Mucosa of stomach (tissue), 1 donor: ENCODE measurements at regions not wholly inside any gene's neighbourhood (a gene's known extent, or its start where the extent isn't known, plus 50 kb on each side); places are given as distances from the start of the nearest gene placed in this dataset.

Experiments used
- H3K27me3 ChIP-seq: one replicate; pipeline ENCODE4 v1.7.0; 2013; ENCODE audit warnings: mild to moderate bottlenecking, low read length; ENCODE audit not compliant: control insufficient read depth, insufficient read depth
- H3K36me3 ChIP-seq: one replicate; pipeline ENCODE4 v1.7.0; 2013; ENCODE audit warnings: low read length; ENCODE audit not compliant: control insufficient read depth, insufficient read depth
- H3K4me1 ChIP-seq: one replicate; pipeline ENCODE4 v1.7.0; 2013; ENCODE audit warnings: mild to moderate bottlenecking, low read length; ENCODE audit not compliant: control insufficient read depth, insufficient read depth
- H3K4me3 ChIP-seq: one replicate; pipeline ENCODE4 v1.7.0; 2013; ENCODE audit warnings: low read length
- H3K9ac ChIP-seq: one replicate; pipeline ENCODE4 v1.7.0; 2013; ENCODE audit warnings: mild to moderate bottlenecking, low read length, moderate library complexity
- H3K9me3 ChIP-seq: one replicate; pipeline ENCODE4 v1.7.0; 2013; ENCODE audit warnings: mild to moderate bottlenecking, low read length, moderate library complexity; ENCODE audit not compliant: control insufficient read depth
- donor health status: Pancreatic carcinoma.

DNA sequence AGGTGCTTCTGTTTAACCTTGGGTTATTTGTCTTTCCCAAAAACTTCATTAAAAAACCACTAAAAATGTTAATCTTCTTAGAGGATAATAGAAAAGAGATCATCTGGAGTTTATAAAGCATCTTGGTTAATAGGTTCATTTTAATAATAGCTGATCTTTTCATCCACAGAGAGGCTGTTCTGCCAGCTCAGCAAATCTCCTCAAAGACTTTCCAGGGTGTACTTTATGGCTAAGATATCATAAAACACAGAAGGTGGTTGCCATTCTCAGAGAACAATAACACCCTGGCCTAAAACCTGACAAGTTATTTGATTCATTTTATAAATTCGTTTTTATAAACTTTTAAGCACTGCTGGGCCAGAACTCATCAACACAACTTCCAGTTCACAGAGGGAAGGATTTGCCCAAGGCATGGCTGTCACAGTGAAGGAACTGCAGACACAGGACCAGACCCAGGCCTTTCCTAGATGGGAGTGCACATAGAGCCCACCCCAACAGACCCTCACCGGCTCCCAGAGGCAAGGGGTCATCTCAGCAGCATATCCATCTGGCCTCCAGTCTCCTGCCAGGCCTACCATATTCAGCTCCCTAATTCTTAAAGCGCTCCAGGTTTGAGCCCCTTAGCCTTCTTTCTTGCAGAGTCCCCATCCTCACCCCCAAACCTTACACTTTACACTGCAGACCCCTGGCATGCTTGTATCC, 203.4 kb upstream of the RAB6C start:
- Histone ChIP-seq H3K4me1 (no peaks in the 10 kb centered on the region), H3K9me3 (no peaks in the 10 kb centered on the region), H3K4me3 (no peak overlapping the region), H3K9ac (no peak overlapping the region), H3K36me3 (no peaks in the 10 kb centered on the region), H3K27me3 (no peaks in the 10 kb centered on the region)

DNA sequence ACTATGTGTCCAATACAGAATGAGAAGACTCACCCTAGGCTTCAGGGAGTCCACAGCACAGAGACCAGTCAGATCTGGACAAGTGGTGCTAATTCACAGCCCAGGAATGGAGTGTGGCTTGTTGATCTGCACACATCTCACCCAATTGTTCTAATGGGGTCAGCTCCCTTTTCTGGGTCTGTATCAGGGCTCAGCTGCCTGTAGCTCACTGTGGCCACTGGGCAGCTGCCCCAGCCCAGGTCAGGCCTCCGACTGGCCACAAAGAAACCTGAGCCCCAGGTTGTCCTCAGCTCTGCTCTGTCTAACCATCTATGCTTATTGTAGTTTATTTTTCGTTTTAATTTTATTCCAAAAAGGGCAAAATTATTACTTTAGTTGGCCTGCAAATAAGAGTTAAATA, 202.3 kb upstream of the RAB6C start:
- H3K4me3 ChIP-seq = no peak overlapping the region
- H3K9me3 ChIP-seq = no peaks in the 10 kb centered on the region
- no peak overlapping the region for H3K9ac ChIP-seq
- no peaks in the 10 kb centered on the region for H3K36me3 ChIP-seq
- H3K4me1 ChIP-seq = no peaks in the 10 kb centered on the region
- H3K27me3 ChIP-seq = no peaks in the 10 kb centered on the region

DNA sequence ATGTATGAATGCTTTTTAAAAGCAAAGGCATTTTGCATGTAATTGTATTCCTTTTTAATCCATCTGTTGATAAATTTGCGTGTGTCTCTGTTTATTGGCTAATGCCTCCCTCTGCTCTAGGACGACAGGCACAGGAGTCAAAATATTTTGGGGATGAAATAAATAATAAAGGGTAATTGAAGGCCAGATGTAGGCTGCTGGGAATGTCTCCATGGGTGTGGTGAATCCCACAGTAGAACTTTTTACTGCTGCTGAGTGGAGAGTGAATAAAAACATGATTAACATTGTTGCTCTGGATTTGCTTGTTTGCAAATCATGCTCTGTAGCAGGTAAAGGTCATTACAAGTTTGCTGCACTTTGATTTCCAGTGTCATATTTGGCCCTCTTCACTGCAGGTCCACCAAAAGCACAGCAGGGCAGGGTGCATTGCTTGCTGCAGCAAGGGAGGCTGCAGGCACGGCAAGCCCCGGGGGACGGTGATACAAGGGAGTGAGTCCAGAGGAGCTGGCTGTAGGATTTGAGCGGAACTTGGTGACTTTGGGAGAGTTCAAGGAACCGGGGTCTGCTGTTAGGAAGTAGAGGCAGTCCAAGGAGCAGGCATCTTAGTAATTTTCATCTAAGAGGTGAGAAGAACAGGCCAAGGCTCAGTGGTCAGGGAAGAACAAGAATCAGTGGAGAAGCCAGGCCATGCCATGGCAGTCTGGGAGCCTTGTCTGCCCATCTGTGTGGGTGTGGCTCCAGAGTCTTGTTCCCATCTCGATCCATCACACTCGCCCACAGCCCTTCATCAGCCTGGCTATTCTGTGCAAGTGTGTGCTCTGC, 201.5 kb upstream of the RAB6C start:
- Histone ChIP-seq H3K36me3 (no peaks in the 10 kb centered on the region), H3K9me3 (no peaks in the 10 kb centered on the region), H3K4me1 (no peaks in the 10 kb centered on the region), H3K4me3 (no peak overlapping the region), H3K27me3 (no peaks in the 10 kb centered on the region), H3K9ac (no peak overlapping the region)

DNA sequence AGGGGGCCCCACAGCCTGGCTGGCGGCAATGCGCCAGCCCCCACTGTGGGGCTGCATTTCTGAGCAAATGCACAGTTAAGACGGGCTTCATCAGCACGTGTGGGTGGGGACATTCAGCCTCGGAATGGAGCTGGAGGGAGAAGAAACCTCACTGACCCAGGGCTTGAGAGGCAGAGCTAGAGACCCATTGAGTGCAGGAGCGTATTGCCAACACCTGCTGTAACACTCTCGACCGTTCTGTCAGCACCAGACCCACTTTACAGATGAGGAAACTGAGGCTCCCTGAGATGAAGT, 200.9 kb upstream of the RAB6C start:
- no peak overlapping the region for H3K9ac ChIP-seq
- no peaks in the 10 kb centered on the region for H3K4me1 ChIP-seq
- no peak overlapping the region for H3K4me3 ChIP-seq
- no peaks in the 10 kb centered on the region for H3K27me3 ChIP-seq
- H3K9me3 ChIP-seq = no peaks in the 10 kb centered on the region
- no peaks in the 10 kb centered on the region for H3K36me3 ChIP-seq

DNA sequence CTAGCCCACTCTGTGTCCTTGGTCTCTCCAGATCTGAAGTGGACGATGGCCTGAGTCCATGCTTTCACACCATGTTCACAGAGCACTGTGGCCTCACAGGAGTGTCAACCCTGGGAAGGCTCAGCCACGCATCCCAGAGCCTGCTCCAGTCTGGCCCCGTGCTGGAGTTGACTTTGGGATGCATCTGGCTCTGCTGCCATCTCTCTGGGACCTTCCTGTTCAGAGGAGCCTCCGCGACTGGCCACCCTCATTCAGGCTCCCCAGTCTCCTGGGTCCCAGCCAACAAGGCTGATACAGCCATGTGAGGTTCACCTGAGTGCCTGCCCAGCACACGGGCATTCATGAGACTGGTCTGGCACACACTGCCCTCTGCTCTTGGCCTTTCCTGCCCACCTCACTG, 199.7 kb upstream of the RAB6C start:
- Histone ChIP-seq H3K27me3 (no peaks in the 10 kb centered on the region), H3K4me3 (no peak overlapping the region), H3K36me3 (no peaks in the 10 kb centered on the region), H3K9me3 (no peaks in the 10 kb centered on the region), H3K9ac (no peak overlapping the region), H3K4me1 (no peaks in the 10 kb centered on the region)

DNA sequence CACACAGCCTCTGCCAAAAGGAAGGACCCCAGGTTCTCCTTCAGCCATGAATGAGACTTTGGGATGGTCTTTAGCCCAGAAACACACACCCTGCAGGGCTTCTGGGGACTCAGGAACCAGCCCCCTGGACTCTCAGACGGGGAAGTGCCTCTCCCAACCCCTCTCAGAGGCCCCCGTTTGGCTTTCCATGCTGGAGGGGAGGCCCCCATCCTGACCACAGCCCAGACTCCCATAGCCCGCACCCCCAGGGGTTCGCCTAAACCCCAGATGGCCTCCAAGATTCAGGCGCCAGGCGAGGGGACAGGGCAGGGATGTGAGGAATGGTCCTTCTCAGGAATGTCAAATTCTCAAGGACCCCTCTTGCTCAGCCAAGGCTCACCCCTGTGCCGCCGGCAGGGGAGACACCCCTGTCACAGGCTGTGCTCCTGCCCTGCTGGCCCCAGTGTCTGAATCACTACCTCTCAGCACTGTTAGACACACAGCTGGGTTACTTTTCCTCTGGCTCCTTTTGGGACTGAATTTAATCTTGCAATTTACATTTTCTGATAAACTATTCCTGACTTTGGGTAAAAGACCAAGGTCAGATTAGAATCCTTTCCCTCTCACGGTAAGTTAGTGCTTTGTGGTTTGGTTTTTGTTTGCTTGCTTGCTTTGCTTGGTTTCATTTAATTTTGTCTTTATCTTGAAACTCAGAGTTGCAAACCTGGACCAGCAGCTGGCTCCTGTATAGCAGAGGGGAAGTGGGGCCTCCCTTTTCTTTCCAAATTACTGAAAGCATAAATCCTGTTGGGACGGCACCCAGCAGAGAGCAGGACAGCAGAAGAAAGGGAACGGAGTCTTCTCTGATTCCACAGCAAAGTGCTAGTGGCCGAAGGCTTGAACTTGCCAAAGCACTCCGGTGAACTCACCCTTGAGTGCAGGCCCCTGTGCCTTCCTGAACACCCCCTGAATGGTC, 198.9 kb upstream of the RAB6C start:
- Histone ChIP-seq H3K4me1 (no peaks in the 10 kb centered on the region), H3K36me3 (no peaks in the 10 kb centered on the region), H3K4me3 (no peak overlapping the region), H3K27me3 (no peaks in the 10 kb centered on the region), H3K9ac (no peak overlapping the region), H3K9me3 (no peaks in the 10 kb centered on the region)

DNA sequence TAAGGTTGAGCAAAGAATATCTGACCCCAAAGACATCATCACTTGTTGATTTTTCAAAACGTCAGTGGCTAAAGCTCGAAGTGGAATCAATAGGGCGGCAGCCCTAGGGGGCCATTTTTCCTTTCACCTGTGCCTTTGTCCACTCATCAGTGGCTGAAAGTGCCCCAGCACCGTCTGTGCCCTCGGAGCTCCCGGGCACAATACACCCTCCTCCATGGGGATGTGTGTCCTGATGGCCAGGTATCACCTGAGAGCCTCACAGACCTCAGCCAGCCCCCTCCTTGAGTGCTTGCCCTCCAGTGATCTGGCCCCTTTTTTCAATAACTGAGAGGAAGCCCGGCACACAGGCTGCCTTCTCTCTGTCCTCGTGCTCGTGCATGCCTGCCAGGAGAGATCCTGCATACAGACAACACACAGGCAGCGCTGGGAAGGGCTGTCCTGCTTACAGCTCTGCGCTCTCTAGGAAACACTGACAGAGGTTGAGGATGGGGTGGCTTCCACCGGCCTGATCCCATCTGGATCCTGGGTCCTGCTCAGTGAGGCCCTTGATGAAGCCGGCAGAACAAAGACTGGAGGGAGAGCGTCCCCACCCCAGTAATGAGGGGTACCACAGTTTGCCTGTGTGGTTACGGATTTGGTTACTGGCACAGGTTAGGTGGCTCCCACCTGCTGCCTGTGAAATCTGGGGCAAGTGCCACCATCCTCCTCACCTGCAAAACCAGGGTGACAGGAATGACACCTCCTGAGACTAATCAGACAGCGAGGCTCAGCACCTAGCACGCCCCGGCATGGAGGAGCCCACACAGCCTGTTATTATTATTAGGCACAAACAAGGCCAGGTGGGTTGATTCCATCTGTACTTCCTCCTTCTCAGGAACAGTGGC, 197.5 kb upstream of the RAB6C start:
- Histone ChIP-seq H3K9ac (no peak overlapping the region), H3K9me3 (no peaks in the 10 kb centered on the region), H3K4me3 (no peak overlapping the region), H3K36me3 (no peaks in the 10 kb centered on the region), H3K27me3 (no peaks in the 10 kb centered on the region), H3K4me1 (no peaks in the 10 kb centered on the region)

DNA sequence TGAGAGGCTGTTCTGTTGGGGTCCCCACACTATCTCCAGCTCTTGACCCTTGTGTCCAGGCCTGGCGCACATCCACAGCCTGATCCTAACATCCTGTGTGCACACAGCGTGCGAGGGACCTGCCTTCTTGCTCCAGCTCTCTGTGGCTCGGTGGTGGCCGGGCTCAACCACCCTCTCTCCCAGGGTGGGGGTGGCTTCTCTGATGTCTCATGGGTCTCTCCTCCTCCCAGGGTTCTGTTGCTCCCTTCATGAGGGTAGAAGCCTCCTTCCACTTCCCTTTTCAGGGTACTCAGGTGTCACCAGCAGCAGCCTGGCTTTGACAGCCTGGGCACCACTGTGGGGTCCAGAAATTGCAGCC, 196.9 kb upstream of the RAB6C start:
- Histone ChIP-seq H3K9me3 (no peaks in the 10 kb centered on the region), H3K36me3 (no peaks in the 10 kb centered on the region)

DNA sequence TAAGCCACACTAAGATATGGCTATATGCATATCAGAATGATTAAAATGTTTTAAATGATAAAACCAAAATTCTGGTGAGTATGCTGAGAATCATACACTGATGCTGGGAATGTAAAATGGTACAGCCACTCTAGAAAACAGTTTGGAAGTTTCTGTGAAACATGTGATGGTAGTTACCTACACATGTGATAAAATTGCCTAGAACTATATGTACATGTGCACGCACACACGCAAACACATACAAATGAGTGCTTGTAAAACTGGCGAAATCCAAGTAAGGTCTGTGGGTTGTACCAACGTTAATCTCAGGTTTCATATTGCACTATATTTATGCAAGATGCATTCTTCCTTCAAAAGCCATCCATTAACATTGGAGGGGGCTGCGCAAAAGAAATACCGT, 195.0 kb upstream of the RAB6C start:
- H3K9ac ChIP-seq = no peak overlapping the region
- no peaks in the 10 kb centered on the region for H3K36me3 ChIP-seq
- no peaks in the 10 kb centered on the region for H3K9me3 ChIP-seq
- H3K4me3 ChIP-seq = no peak overlapping the region
- no peaks in the 10 kb centered on the region for H3K4me1 ChIP-seq
- no peaks in the 10 kb centered on the region for H3K27me3 ChIP-seq

More for the DNA sequence above, 196.9 kb upstream of the RAB6C start:
- H3K27me3 ChIP-seq = no peaks in the 10 kb centered on the region
- H3K9ac ChIP-seq = no peak overlapping the region
- no peaks in the 10 kb centered on the region for H3K4me1 ChIP-seq
- H3K4me3 ChIP-seq = no peak overlapping the region

DNA sequence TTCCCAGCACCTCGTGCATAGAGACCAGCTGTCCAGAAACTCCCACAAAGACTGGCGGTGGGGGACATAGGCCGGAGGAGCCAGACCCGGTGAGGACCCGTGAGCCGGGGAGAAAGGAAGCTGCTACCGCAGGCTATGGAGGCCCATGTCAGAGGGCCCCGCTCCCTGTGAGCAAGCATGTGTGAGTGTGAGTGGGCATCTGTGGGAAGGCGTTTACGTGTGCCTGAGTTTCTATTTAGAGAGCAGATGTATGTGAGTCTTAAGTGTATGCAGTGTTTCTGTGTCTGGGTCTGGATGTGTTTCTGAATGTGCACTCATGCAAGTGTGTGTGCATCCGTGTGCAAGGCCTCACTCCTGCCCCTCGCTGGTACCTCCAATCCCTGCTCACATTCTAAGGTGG, 187.8 kb upstream of the RAB6C start:
- Histone ChIP-seq H3K9me3 (no peaks in the 10 kb centered on the region), H3K9ac (no peak overlapping the region), H3K4me1 (no peaks in the 10 kb centered on the region), H3K27me3 (no peaks in the 10 kb centered on the region), H3K36me3 (no peaks in the 10 kb centered on the region), H3K4me3 (no peak overlapping the region)

DNA sequence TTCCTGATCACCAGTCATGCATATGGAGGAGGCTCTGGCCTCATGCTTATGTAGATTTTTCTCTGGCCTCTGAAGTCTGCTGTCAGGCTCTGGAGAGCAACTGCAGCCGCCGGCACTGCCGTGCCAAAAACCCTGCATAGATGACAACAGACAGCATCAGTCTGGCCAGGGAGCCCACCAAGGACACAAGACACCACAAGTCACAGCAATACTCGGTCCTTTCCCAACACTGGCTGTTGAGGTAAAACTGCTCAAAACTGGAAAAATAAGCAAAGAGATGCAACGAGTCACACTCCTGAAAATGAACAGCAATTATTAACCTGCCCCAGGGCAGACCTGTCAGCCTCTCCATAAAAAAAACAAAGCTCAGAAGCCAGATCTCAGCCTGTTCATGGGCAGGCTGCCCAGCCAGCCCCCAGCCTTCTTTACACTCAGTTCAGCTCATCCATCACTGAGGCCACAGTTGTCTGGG, 186.0 kb upstream of the RAB6C start:
- no peak overlapping the region for H3K4me3 ChIP-seq
- H3K36me3 ChIP-seq = no peaks in the 10 kb centered on the region
- no peaks in the 10 kb centered on the region for H3K9me3 ChIP-seq
- H3K4me1 ChIP-seq = no peaks in the 10 kb centered on the region
- no peak overlapping the region for H3K9ac ChIP-seq
- no peaks in the 10 kb centered on the region for H3K27me3 ChIP-seq
